Ecto neural progenitor cell (in vitro differentiated cells): ENCODE measurements at regions not wholly inside any gene's neighbourhood (a gene's known extent, or its start where the extent isn't known, plus 50 kb on each side); places are given as distances from the start of the nearest gene placed in this dataset.
A peak's percentile ranks its signal among the peaks of the same experiment; 100 is the strongest.

Experiments
- DNase-seq: peaks from one replicate; pipeline ENCODE4 v3.0.0-alpha.2; 2018; ENCODE audit warnings: low spot score

DNA sequence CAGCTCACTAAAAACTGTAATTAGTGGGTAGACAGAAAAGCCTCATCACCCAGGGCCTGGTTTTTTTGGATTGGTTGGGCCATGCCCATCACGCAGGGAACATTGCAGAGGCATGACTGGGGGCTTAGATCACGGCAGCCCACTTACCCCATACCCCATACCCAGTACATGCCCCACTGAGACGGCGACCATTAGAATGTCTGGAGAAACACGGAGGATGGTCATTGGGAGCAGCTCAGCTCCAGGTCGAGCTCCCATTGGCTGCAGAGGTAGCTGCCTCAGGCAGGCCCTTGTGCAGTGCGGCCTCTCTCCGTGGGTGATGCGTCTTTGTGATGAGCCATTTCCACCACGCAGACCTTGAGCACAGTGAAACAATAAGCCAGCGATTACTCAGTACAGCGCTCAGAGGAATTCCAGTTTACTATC is 204.0 kb downstream of the GADD45G start:
- no peak for DNase-seq

DNA sequence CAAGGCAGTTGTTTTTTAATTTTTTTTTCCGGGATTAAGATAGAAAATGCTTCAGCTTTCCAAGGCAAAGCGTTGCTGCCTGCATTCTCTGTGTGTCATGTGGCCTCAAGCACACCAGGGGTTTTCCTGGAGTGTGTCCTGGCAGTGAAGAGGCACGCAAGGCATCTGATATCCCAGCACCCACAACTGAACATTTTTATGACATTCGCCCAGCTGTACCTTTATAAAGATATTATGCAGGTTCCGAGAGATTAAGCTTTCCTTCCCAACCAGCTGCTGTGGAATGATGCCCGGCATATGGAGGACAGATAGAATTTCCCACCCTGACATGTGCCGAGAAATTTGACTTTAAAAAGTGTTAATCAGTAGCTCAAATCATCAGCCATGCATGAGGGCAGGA is 205.6 kb downstream of the GADD45G start:
- no peak for DNase-seq

DNA sequence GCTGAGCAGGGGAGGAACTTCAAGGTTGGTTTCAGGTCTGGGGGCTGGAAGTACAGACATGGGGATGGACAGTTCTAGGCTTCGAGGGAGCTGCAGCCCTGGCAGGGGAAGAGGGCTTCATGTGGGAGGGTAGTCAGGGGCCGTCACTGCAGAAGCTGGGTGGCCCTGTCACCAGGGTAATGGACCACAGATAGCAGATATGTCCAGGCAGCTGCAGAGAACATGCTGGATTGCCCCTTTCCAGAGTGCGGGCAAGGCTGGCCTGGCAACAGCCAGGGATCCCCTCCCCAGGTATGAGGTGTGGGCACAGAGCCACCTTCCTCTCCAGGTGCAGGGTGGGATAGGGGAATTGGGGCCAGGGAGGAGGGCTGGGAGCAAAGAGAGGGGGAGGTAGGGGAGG is 206.5 kb downstream of the GADD45G start:
- DNase-seq, result no peak

DNA sequence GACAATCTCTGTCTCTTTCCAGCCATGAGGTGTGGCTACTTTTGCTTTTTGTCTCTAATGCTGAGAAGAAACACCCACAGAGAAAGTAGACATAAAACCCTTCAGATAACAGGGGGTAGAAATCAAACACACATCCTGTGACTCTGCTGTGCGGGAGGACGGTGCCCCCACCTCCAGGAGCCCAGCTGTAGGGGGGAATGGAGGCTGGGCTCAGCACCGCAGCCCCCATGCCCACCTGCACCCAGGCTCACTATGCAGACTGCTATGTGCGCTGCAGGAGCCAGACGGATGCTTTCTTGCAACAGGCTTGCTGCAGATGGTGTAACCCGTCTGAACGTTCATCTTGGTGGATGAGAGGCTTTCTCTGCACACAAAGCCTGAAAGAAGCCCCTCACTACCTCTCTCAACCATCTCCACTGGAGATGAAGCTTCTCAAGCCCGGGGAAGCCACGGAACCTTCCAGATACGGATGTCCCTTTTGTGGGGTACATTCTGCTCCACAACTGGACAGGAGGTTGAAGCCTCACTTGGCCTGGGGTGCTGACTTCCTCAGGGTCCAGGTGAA is 207.2 kb downstream of the GADD45G start:
- DNase-seq, result no peak

DNA sequence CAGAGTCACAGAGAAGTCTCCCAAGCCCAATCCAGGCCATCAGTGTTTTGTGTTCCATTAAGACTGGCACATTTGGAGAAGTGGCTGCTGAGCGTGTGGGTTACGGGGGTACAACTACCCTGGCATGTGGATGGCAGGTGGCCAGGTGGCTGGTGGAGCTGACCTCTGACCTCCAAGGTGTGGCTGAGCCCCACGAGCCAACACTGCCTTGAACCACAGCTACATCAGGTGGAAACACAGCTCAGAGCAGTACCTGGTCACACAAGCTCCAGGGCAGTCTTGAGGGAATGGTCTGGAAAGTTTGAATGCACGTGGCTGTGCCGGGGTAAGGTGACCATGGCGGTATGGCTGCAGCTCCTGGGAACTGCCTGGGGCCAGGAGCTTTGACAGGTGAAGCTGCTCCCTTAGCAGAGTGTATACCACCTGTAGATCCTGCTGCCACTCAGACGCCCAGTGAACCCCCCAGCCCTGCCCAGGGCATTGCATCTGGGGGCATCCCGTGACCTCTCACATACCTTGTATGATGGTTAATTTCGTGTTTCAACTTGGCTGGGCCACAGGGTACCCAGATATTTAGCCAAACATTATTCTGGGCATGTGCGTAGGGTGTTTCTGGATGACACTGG is 207.9 kb downstream of the GADD45G start:
- no peak for DNase-seq

DNA sequence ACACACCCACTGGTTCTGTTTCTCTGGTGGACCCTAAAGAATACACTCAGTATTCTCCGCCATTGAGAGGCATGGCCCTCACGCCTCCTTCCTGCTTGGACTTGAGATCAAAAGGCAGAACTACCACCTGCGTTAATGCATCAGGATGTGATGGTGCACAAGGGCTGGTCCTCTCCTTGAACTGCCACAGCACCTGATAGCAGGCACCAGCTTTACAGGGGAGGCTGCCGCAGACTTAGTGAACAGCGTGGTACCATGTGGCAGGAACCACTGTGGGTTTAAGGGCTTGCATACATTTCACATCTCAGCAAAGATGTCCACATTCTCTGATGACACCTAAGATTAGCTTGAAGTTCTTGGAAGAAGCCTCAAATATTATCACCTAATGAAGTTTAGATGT is 208.7 kb downstream of the GADD45G start:
- peak; percentile 29 for DNase-seq

DNA sequence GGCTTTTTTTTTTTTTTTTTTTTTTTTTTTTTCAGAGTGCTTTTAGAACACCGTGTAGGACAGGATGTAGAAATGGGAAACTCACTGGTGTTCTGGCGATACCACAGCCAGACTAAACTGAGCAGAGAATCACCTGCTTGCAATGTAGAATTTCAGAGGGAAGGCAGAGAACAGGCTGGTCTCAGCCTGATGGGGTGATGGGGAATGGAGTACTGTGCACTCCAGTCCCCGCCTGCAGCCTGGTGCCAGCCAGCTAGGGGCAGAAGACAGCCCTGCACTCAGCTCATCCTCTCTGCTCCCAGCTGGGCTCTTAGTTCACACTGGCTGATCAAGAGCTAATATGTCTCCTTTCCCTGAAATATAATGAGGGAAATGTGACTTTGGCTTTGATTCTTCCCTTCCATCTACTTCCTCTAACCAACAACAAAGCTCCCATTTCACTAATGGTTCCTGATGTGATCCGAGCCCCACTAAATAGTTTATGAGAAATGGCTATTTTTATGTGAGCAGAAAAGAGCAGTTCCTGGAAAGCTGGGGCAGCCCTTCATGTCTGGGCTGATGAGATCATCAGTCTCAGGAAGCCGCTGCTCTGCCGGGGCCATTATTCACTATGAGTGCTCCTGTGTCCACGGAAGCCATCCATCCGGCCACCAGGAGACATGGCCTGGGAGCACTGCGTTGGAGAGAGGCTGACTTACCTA is 209.7 kb downstream of the GADD45G start:
- peak; percentile 48 for DNase-seq

DNA sequence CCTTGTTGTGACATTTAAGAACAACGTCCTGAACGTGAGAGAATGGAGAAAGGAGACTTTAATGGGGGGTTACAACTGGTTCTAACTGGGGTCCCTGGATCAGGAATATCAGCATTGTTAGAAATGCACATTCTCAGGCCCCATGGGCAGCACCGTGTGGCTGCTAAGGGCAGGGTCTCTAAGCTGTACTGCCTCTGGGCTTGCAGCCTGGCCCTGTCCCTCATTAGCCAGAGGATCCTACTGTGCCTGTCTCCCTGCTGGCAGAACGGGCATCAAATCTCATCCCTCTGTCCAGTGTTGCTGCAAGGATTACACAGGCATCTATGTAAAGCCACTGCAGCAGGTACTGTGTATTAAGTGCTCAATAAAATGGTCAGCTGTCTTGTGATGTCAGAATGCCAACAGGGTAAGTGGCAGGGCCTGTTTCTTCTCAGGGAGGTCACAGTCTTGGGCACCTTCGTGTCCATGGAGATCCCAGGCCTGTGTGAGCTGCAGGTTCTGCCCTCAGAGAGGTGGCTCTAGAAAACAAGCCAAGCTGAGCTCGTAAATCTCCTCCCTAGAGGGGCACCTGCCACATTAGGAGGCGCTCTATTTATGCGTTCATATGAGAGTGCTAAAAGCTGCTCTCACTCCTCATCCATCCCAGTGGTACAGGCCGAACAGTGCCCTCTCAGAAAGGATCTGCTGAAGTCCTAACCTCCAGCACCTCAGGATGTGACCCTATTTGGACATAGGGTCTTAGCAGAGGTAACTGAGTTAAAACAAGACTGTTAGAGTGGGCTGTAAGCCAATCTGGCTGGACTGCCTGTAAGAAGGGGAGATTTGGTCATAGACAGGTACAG is 210.5 kb downstream of the GADD45G start:
- DNase-seq, result peak; percentile 29

DNA sequence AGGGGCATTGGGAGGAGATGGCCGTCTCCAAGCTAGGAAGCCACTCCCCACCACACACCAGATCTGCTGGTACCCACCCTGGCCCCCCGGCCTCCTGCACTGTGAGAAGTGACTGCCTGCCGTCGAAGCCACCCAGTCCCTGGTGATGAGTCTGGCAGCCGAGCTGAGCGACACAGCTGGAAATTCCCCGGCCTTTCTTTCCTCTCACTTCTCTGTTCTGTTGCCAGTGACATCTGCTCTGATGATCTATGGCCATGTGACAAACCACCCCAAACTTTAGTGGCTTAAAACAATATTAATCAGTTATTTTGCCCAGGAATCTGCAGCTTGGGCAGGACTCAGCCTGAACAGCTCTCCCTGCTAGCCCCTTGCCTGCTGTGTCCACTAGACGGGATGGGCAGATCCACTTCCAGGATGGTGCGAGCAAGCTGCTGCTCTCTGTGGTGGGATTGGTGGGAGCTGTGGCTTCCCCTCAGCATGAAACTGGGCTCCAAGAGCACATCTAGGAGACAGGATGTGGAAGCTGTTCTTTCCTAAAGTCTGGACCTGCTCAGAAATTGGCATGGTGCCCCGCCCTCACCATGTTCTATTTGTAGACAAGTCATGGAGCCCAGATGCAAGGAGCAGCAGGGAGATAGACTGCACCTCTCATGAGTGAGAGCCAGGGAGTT is 211.2 kb downstream of the GADD45G start:
- peak; percentile 23 for DNase-seq

DNA sequence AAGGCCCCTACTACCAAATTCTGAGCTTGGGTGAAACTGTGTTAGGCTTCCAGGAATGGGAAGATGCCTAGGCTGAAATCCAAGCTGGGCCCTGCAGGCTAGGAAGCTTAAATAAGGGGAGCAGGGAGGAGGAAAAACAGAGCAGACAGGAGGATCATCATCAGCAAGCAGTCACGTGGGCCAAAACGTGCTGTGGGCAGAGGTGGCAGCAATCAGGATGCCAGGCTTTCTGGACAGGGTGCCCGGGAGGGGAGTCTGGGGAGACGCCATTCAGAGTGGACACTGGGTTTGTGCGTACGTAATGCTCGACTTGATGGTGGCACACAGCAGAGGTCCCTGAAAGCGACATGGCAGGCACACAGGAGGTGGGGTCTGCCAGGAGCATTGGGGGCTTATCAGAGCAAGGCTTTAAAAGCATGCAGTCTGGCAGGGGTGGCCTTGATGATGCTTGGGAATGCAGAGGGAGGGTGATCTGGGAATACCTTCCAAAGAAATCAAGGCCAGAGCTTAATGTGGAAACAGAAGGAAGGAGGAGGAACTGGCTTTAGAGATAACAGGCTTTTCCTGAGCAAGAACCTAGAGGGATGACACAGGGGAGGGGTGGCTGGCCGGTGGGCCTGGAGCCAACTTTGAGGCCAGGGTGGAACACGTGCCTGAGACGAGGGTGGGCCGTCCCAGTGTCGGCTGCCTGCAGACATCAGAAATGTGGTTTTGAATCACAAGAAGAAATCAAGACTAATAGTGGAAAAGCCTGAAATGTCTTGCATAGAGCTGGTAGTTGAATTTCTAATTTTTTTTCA is 212.5 kb downstream of the GADD45G start:
- peak; percentile 22 for DNase-seq

DNA sequence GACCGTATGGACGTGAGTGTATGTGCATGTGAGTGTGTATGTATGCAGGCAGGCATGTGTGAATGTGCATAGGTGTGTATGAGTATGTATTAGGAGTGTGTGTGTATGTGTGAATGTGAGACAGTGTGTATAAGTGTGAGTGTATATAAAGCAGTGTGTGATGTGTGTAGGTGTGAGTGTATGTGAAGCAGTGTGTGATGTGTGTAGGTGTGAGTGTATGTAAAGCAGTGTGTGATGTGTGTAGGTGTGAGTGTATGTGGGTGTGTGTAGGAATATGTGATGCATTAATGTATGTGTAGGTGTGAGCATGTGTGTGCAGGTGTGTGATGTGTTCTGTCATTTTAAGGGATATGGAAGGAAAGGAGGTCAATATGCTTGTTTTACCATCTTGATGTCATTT is 215.5 kb downstream of the GADD45G start:
- peak; percentile 28 for DNase-seq

DNA sequence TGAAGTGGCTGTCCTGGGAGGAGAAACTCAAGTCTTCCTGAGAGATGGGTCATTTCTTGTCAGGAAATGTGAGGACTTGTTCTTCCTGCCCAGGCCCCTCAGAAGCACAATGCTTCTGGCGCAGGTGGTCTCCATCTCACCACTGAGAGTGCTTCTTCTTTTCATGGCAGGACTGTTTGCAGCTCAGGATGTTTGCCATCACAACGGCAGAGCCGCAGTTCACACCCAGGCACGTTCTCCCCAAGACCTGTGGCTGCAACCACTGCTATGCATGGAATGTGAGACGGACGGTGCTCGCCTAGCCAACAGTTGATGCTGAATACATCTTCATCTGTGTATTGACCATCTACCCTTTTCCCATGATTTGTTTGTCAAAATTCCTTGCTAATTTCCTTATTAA is 216.3 kb downstream of the GADD45G start:
- peak; percentile 38 for DNase-seq

DNA sequence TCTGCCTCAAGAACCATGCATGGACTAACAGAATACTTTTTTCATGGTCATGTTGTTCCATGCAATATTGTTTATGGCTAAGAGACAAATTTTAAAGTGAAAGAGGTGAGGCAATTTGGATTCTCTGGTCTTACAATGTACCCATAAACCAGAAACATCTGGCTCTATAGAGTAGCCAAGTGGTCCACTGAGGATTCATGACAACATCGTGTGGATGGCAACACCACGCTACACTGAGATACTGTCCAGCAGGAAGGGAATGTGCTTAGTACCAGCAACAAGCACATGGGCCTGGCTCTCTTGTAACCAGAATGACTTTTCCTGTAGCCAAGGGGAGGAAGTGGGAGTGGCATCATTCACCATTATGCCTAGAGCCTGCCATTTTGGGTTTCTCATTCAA is 218.2 kb downstream of the GADD45G start:
- DNase-seq, result no peak

DNA sequence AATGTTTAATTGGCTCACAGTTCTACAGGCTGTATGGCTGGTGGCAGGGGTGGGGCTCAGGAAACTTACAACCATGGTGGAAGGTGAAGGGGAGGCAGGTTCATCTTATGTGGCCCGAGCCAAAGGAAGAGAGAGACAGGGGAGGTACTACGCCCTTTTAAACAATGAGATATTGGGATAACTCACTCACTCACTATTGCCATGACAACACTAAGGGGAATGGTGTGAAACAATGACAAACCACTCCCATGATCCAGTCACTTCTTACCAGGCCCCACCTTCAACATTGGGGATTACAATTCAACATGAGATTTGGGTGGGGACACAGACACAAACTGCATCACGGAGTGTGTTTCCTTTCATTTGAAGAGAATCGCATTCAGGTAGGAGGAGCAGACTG is 220.9 kb downstream of the GADD45G start:
- no peak for DNase-seq

DNA sequence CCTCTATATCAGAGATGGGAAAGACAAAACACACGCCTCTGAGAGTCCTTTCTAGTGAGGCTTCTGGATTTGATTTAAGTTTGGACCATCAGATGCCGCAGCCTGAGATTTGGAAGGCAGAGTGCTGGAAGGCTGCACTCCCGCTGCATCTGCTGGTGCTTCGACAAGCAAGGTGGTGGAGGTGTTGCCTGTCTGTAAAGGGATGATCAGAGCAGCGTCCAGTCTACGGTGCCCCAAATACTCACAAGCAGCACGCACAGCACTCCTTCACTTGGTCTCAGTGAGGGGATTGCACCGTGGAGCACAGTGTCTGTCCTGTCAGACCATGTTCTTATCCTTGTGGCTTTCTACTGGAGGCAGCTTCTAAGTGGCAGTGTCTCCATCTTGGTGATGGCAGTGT is 221.4 kb downstream of the GADD45G start:
- no peak for DNase-seq

DNA sequence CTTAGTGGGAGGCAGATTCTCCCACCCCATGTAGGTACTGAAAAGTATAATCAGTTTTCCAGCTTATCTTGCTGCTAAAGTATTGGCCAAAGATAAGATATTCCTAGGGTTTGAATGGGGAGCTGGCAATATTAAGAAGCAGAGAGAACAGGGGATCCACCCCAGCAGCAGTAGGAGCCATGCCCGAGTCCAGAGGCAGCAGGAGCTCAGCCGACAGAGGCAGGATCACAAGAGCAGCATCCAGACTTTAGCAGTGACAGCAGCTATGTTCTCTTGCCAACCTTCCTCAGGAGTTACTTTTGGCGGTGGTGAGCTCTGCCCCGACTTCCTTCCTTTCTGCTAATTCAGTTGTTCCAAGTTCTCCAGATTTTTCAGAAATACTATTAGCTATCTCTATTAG is 224.5 kb downstream of the GADD45G start:
- DNase-seq, result no peak

DNA sequence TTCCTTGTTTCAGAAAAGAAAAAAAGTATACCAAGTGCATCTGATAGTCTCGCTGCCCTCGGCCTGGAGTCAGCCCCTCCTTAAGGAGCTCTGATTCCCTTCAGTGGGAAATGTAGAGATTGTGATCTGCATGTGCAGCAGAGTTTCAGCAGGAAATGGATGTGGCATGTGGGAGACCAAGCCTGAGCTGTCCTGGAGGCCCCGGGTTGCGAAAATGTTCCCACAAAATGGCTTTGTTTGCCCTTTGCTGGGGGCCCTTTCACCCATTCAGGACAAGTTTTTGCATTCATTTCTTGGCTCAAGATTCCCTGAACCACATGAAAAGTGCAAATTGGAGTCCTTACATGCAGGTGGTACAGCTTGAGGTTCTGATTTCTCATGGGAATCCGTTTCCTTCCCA is 230.9 kb downstream of the GADD45G start:
- DNase-seq, result no peak

DNA sequence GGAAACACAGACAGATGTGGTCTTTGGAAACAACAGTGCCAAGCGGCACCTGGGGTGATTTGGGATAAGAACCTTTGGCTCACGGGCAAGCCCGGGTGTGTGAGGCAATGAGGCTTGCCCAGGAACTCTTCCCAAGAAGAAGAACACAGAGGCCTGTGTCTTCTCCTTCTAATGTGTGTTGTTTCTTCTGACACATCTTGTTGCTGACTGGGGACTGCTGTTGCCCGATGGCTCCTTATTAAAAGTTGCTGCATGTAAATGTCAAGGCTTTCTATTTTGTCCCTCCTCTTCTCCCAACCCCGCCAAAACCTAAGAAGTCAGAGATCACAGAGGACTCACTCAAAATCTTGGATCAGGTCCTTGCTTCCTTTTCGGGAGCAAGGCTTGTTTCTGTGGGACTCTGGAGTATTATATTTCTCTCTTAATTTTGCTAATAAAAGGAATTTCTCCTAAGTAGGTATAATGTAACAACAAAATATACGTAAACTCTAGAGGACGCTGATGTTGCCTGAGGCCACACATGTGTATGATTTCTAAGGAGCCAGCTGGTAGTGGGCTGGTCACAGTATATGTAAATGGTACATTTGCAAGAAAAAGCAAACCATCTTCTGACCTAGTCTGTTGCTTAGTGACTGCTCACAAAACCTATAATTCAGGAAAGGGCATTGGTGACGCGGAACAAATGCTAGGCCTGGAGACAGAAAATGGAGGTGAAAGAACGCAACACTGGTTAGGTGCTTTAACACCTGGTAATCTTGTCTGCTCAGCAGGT is 232.5 kb downstream of the GADD45G start:
- no peak for DNase-seq

DNA sequence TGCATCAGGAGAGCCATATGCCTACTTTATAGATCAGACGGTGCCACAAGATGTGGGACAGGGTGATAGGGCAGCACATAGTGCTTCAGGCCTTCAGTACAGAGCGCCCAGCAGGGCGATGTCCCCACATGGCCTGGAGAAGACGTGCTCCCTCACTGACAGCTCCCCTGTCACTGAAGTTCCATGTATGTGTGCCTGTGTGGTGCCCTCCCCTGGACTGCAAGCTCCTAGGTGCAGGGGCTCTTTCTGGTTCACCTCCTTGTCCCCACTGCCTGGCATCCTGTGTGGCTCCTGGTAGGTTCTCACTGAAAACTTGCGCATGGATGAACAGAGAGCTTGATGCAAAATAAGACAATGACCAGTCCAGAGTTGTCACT is 233.1 kb downstream of the GADD45G start:
- no peak for DNase-seq

DNA sequence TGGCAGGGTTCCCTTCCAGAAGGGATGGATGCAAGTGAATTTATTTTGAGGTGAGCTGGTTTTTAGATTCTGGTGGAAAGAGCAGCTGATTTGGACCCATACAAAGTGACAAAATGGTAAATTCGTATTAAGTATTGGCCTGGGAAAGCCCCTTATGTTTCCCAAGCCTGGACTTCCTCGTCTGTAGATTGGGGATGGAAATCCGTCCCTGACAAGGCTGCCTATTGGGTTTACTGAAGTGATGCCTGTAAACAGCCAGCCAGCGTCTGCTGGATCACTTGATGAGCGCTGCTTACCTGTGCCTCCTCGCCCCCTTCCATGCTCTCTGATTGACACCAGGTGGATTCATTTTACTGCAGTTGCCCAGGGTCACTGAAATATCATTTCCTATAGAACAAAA is 233.8 kb downstream of the GADD45G start:
- no peak for DNase-seq

DNA sequence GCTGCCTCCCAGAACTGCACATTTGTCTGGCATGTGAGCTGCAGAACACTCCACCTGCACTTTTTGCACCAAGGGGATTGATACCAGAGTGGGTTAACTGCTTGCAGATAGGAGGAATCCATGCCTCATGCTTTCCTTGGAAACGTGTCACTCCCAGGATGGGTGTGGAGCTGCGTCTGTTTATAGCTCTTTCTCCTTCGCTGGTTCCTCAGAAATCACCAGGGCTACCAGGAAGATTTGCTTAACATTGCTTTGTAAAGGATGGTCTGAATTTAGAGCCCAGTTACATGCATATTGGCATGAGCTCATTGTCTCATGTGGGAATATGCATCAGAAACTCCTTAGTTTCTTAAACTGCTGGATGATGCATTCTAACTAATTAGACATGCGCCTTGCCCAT is 234.6 kb downstream of the GADD45G start:
- DNase-seq, result no peak
